ENCODE measurements at regions not wholly inside any gene's neighbourhood (a gene's known extent, or its start where the extent isn't known, plus 50 kb on each side); places are given as distances from the start of the nearest gene placed in this dataset.

DNA sequence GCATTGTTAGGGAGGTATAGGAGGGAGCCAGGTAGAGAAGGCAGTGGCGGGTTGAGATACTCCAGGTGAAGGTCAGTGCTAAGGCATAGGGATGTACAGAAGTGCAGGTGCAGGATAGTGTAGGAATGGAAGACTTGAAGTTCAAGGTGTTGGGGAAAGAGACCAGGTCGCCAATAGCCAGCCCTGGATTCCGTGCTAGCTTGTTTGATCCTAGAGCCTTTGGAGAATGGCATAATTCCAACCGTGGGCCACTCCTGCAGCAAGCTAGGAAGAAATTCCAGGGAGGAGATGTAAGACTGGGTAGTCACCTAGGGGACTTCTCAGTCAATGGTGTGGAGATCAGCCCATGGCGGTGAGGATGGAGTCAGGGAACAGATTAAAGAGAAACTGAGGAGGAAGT, 272.7 kb downstream of the RPS24 start:
- Mint-ChIP-seq H3K4me3 (no peak overlapping the region), H3K9me3 (ENCODE audit: low read depth) (no peaks in the 10 kb centered on the region), H3K27me3 (no peaks in the 10 kb centered on the region), H3K27ac (no peak overlapping the region), H3K36me3 (ENCODE audit: low read depth) (no peaks in the 10 kb centered on the region), H3K4me1 (peaks cover 9% of the 10 kb centered on the region)
- intact Hi-C loops (cut with DNase I, micrococcal nuclease) = loop anchor here (10.0 kb wide), 2 partner anchors 758 to 1038 kb away; partner anchors contain the start of genes PPIF (in 1 of the 2) and ZMIZ1 (in 1 of the 2)
- ChIA-PET POLR2A (no interaction called here), CTCF (interaction anchor here (1.0 kb wide), 1 partner anchor 58 kb away, joined by 4 read pairs; no protein-coding TSS in a partner anchor)
- DNase-seq = no peak
- no peak for ATAC-seq

DNA sequence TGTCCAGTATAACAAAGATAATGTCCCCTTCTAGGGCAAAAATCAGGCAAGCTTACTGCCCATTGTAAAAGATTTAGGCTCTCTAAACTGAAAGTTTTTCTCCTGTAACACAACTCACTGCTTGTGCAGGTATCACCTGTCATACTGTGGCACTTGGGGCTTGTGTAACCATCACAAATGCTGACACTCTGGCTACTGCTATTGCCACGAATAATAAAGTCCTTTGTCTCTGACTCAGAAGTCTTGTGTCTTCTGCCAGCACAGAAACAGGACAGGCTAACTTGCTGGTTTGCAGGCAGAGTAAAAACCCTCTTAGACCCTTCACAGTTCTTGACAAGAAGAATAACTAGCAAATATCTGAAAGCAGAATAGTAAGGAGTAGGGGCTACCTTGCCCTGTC, 273.9 kb downstream of the RPS24 start:
- Mint-ChIP-seq H3K27me3 (no peaks in the 10 kb centered on the region), H3K4me1 (peaks cover 4% of the 10 kb centered on the region), H3K27ac (no peak overlapping the region), H3K9me3 (ENCODE audit: low read depth) (no peaks in the 10 kb centered on the region), H3K4me3 (no peak overlapping the region), H3K36me3 (ENCODE audit: low read depth) (no peaks in the 10 kb centered on the region)
- intact Hi-C loops (cut with DNase I, micrococcal nuclease) = loop anchor here (10.0 kb wide), 2 partner anchors 757 to 1037 kb away; partner anchors contain the start of genes PPIF (in 1 of the 2) and ZMIZ1 (in 1 of the 2)
- ChIA-PET CTCF (no interaction called here), POLR2A (no interaction called here)
- DNase-seq (no peak), ATAC-seq (no peak)

DNA sequence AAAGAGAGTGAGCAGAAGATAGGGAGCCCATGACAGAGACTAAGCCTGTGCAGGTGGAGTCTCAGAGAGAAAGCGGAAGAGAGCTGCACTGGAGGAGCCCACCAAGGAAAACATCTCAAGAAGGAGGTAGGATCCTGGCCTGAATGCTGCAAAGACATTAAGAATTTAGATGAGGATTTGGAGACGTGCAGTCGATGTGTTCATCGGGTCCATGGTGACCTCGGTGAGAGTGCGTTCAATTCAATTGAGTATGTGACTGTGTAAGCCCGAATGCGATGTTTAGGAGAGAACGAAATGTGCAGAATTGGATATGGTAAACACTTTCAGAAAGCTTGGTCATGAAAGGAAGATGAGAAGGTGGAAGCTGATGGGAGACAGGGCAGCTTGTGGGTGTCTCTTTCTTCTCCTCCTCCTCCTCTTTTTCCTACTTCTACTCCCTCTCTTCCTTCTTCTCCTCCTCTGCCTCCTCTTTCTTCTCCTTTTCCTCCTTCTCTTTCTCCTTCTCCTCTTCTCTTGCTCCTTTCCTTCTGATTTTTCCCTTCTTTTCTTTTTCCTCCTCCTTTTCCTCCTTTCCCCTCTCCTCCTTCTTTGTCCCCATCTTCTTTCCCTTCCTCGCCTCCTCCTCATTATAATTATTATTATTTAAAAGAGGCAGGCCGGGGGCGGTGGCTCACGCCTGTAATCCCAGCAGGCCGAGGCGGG, 276.0 kb downstream of the RPS24 start:
- ATAC-seq = no peak
- H3K27ac Mint-ChIP-seq = no peak overlapping the region
- H3K9me3 Mint-ChIP-seq (ENCODE audit: low read depth) = no peaks in the 10 kb centered on the region
- no peak for DNase-seq
- no peak overlapping the region for H3K4me3 Mint-ChIP-seq
- CTCF ChIA-PET = no interaction called here
- H3K27me3 Mint-ChIP-seq = peaks cover 2% of the 10 kb centered on the region
- H3K36me3 Mint-ChIP-seq (ENCODE audit: low read depth) = no peaks in the 10 kb centered on the region
- POLR2A ChIA-PET = no interaction called here
- H3K4me1 Mint-ChIP-seq = no peaks in the 10 kb centered on the region
- intact Hi-C loops (cut with DNase I, micrococcal nuclease) = loop anchor here (10.0 kb wide), 2 partner anchors 755 to 1035 kb away; partner anchors contain the start of genes PPIF (in 1 of the 2) and ZMIZ1 (in 1 of the 2)

DNA sequence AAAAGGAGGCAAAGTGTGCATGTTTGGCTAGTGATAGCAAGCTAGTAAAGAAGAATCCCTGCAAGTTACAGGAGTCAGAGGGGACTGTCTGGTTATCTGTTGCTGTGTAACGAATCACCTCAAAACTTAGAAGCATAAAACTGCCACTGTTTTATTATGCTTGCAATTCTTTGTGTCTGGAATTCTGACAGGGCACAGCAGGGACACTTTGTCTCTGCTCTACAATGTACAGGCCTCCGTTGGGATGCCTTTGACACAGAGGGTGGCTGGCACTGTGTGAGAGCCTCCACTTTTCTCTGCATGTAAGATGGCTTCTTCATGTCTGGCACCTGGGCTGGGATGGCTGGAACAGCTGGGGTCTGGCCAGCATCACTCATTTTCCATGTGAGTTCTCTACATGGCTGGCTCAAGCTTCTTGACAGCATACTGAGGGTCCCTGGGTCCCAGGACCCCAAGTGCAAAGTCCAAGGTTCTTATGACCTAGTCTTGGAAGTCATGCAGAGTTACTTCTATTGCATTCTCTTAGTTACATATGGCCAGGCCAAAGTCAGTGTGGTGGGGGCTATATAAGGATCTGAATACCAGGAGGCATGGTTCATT, 276.9 kb downstream of the RPS24 start:
- H3K36me3 Mint-ChIP-seq (ENCODE audit: low read depth) = no peaks in the 10 kb centered on the region
- ChIA-PET CTCF (no interaction called here), POLR2A (no interaction called here)
- no peaks in the 10 kb centered on the region for H3K4me1 Mint-ChIP-seq
- no peak for ATAC-seq
- peaks cover 2% of the 10 kb centered on the region for H3K27me3 Mint-ChIP-seq
- no peaks in the 10 kb centered on the region for H3K9me3 Mint-ChIP-seq (ENCODE audit: low read depth)
- DNase-seq = no peak
- intact Hi-C loops (cut with DNase I, micrococcal nuclease) = no loop called here
- no peak overlapping the region for H3K4me3 Mint-ChIP-seq
- H3K27ac Mint-ChIP-seq = no peak overlapping the region

DNA sequence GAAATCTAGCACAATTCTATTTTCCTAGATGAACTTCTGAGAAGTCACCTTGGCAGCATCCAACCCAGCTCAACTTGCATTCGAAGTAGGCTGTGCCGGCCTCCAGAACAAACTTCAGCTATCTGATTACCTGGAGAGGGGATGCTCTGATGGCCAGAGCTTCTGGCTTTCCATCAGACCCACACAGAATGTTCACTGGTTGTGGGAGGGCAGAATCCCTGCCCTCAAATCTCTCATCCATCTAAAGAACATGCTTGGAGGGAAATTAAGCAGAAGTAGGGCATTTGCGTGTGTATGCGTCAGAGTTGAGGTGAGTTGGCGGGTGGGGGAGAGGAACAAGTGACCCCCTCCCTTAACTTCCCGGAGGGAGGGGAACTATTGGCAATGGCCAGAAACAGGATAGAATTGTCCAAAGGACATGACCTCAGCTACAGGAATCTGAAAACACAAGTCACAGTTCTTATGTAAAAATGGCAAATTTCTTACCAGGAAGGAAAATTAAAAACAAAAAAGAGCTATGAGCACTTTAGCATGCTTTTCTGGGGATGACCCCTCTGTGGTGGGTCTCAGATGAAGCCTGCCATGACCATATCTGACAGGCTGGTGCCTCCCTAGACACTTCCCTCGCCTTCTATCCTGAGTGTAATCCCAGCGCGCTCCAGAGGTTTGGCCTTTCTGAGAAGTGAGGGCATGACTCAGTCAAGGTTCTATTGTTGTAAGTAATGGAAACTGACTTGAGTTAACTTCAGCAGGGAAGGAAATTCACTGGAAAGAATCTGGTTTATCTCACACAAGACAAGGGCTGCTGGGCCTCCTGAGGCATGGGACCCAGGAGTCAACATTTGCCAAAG, 278.8 kb downstream of the RPS24 start:
- no peak overlapping the region for H3K27ac Mint-ChIP-seq
- DNase-seq (no peak), ATAC-seq (no peak)
- ChIA-PET CTCF (interaction anchor here (1.4 kb wide), 1 partner anchor 8 kb away, joined by 4 read pairs; no protein-coding TSS in a partner anchor), POLR2A (no interaction called here)
- no peaks in the 10 kb centered on the region for H3K36me3 Mint-ChIP-seq (ENCODE audit: low read depth)
- no peak overlapping the region for H3K4me3 Mint-ChIP-seq
- no peaks in the 10 kb centered on the region for H3K4me1 Mint-ChIP-seq
- no peaks in the 10 kb centered on the region for H3K9me3 Mint-ChIP-seq (ENCODE audit: low read depth)
- intact Hi-C loops (cut with DNase I, micrococcal nuclease) = no loop called here
- peaks cover 2% of the 10 kb centered on the region for H3K27me3 Mint-ChIP-seq

DNA sequence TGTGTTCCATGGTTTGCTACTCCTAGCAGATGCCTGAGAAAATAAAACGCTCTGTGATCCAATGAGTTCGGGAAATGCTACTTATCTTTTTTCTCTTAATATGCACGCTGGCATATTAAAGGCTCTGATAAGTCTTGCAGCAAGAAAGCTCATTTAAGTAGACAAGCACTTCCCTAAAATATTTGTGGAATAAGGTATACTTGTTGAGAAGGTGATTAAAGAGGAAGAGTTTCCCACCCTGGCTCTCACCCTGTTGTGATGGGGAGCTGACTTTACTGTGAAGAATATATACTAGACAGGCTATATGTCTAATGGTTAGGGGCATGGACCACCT, 279.4 kb downstream of the RPS24 start:
- H3K4me3 Mint-ChIP-seq = no peak overlapping the region
- ATAC-seq (no peak), DNase-seq (no peak)
- intact Hi-C loops (cut with DNase I, micrococcal nuclease) = no loop called here
- ChIA-PET POLR2A (no interaction called here), CTCF (interaction anchor here (1.0 to 1.5 kb wide), 3 partner anchors 9 to 10 kb away, joined by 3 to 4 read pairs (median 4); no protein-coding TSS in a partner anchor)
- no peaks in the 10 kb centered on the region for H3K9me3 Mint-ChIP-seq (ENCODE audit: low read depth)
- H3K27me3 Mint-ChIP-seq = peaks cover 2% of the 10 kb centered on the region
- no peak overlapping the region for H3K27ac Mint-ChIP-seq
- no peaks in the 10 kb centered on the region for H3K4me1 Mint-ChIP-seq
- no peaks in the 10 kb centered on the region for H3K36me3 Mint-ChIP-seq (ENCODE audit: low read depth)

DNA sequence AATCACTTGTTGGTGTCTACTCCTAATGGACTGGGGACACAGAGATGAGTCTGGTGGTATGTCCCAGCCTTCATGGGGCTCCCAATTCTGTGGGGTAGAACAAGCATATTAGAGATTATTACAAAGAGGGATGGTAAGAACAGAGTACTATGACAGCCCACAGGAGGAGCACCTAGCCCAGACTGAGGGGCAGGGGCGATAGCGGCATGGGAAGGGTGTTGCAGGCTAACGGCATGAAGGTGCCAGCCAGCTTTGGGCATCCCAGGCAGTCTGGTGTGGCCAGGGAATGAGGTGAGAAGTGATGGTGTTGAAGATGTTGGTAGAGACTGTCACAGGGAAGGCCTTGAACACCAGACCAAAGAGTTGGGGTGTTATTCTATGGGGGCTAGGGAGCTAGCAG, 280.0 kb downstream of the RPS24 start:
- Mint-ChIP-seq H3K4me3 (no peak overlapping the region), H3K27ac (no peak overlapping the region), H3K36me3 (ENCODE audit: low read depth) (no peaks in the 10 kb centered on the region), H3K9me3 (ENCODE audit: low read depth) (no peaks in the 10 kb centered on the region), H3K27me3 (peaks cover 2% of the 10 kb centered on the region), H3K4me1 (no peaks in the 10 kb centered on the region)
- no peak for DNase-seq
- ChIA-PET CTCF (interaction anchor here (0.6 to 1.5 kb wide), 5 partner anchors 9 to 267 kb away, joined by 3 to 4 read pairs (median 4); no protein-coding TSS in a partner anchor), POLR2A (interaction anchor here (0.6 kb wide), 1 partner anchor 400 kb away, joined by 3 read pairs; no protein-coding TSS in a partner anchor)
- intact Hi-C loops (cut with DNase I, micrococcal nuclease) = no loop called here
- no peak for ATAC-seq

DNA sequence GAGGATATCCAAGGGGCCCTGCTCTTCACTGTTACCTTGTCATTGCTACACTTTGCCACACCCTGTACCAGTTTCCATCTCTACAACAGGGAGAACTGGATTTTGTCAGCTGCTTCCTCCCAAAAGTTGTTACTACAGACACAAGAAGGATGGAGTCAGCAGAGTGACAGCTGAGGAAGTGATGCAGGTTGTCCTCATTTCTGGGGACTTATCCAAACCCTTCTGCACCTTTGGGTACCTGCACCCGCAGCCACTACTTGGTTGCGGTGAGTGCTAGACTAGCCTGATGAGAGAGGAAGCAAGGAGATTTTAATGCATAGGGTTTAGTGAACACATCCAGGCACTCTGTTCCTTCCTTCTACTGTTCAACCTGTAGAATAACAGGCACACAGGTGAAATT, 281.0 kb downstream of the RPS24 start:
- peaks cover 2% of the 10 kb centered on the region for H3K27me3 Mint-ChIP-seq
- ChIA-PET CTCF (interaction anchor here (1.3 to 2.1 kb wide), 2 partner anchors 10 to 16 kb away, joined by 4 to 8 read pairs; no protein-coding TSS in a partner anchor), POLR2A (no interaction called here)
- no peaks in the 10 kb centered on the region for H3K36me3 Mint-ChIP-seq (ENCODE audit: low read depth)
- no peaks in the 10 kb centered on the region for H3K4me1 Mint-ChIP-seq
- intact Hi-C loops (cut with DNase I, micrococcal nuclease) = no loop called here
- DNase-seq = no peak
- H3K4me3 Mint-ChIP-seq = no peak overlapping the region
- ATAC-seq = no peak
- H3K27ac Mint-ChIP-seq = no peak overlapping the region
- H3K9me3 Mint-ChIP-seq (ENCODE audit: low read depth) = no peaks in the 10 kb centered on the region

DNA sequence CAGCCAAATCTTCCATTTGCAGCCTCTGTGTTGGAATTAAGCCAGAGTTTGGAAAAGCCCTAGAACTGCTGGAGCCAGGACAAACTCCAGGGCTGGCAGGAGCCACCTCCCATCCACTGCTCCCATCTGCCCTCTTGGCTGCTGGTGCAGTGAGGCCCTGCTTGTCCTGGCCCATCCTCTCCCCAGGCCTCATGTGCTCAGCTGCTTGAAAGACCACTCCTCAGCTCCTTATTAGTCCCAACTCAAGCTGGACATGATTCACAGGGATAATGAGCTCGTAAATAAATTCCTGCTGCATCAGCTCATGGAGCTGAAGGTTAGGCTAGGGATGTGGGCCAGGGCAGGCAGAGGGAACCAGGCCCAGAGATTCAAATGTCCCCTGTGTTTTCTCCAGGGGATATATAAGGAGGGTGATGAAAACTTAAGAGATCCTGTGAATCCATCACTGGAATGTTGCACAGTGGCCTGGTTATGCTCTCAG, 282.8 kb downstream of the RPS24 start:
- H3K27me3 Mint-ChIP-seq = peaks cover 2% of the 10 kb centered on the region

DNA sequence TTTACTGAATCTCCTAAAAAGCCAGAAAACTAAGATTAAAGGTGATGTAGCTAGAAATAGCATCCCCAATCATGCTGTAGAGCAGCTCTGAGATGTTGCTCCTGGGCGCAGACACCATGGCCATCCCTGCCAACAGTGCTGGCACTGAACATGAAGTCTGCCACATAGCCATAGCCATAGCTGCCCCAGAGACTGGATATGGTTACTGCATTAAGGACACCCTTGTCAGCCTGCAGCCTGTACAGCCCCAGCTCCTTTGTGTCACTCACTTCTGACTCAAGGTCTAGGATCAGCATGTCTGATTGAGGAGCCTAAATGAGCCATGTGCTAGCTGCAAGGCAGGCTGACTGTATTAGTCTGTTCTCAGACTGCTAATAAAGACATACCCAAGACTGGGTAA, 284.6 kb downstream of the RPS24 start:
- H3K36me3 Mint-ChIP-seq (ENCODE audit: low read depth) = no peaks in the 10 kb centered on the region
- CTCF ChIA-PET = interaction anchor here (1.6 kb wide), 1 partner anchor 14 kb away, joined by 3 read pairs; no protein-coding TSS in a partner anchor
- no peak for DNase-seq

More for the DNA sequence above, 282.8 kb downstream of the RPS24 start:
- ATAC-seq = no peak
- Mint-ChIP-seq H3K9me3 (ENCODE audit: low read depth) (no peaks in the 10 kb centered on the region), H3K36me3 (ENCODE audit: low read depth) (no peaks in the 10 kb centered on the region), H3K4me1 (peaks cover 10% of the 10 kb centered on the region), H3K4me3 (no peak overlapping the region), H3K27ac (no peak overlapping the region)
- DNase-seq = no peak
- CTCF ChIA-PET = no interaction called here
- POLR2A ChIA-PET = no interaction called here
- intact Hi-C loops (cut with DNase I, micrococcal nuclease) = no loop called here

DNA sequence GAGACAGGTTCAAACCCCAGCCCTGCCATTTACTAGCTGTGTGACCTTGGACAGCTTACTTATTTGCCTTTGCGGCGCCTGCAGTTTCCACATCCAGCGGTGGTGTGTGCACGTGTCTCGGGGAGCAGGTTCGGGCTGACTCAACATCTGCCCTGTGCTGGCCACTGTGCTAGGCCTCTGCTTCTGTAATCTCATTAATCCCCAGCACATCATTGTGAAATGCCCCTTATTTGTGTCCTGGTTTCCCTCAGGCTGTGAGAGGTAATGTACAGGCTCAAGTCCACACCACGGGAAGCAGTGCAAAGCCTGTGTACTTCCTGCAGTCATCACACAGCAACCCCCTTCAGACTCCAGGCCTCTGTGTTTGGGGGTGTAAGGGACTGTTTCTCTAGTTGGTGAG, 285.7 kb downstream of the RPS24 start:
- H3K36me3 Mint-ChIP-seq (ENCODE audit: low read depth) = no peaks in the 10 kb centered on the region
- H3K27me3 Mint-ChIP-seq = no peaks in the 10 kb centered on the region
- H3K27ac Mint-ChIP-seq = no peak overlapping the region
- intact Hi-C loops (cut with DNase I, micrococcal nuclease) = no loop called here
- DNase-seq (no peak), ATAC-seq (no peak)
- POLR2A ChIA-PET = interaction anchor here (0.6 kb wide), 1 partner anchor 217 kb away, joined by 3 read pairs; no protein-coding TSS in a partner anchor
- H3K4me3 Mint-ChIP-seq = no peak overlapping the region
- peaks cover 13% of the 10 kb centered on the region for H3K4me1 Mint-ChIP-seq
- CTCF ChIA-PET = interaction anchor here (1.6 kb wide), 1 partner anchor 15 kb away, joined by 3 read pairs; no protein-coding TSS in a partner anchor
- H3K9me3 Mint-ChIP-seq (ENCODE audit: low read depth) = peaks cover 2% of the 10 kb centered on the region

More for the DNA sequence above, 284.6 kb downstream of the RPS24 start:
- POLR2A ChIA-PET = no interaction called here
- peaks cover 2% of the 10 kb centered on the region for H3K27me3 Mint-ChIP-seq
- H3K4me3 Mint-ChIP-seq = no peak overlapping the region
- H3K27ac Mint-ChIP-seq = no peak overlapping the region
- intact Hi-C loops (cut with DNase I, micrococcal nuclease) = no loop called here
- peaks cover 2% of the 10 kb centered on the region for H3K9me3 Mint-ChIP-seq (ENCODE audit: low read depth)
- no peak for ATAC-seq
- H3K4me1 Mint-ChIP-seq = peaks cover 12% of the 10 kb centered on the region

Data from activated CD4-positive, alpha-beta T cell treated with anti-CD3 and anti-CD28 coated beads for 36 hours (primary cell).